VCaP (cell line): ENCODE measurements at regions not wholly inside any gene's neighbourhood (a gene's known extent, or its start where the extent isn't known, plus 50 kb on each side); places are given as distances from the start of the nearest gene placed in this dataset.

Source experiments
- H3K27ac ChIP-seq: fragments of 450-650 bp; 2 replicates; pipeline ENCODE4 v1.5.1; 2017
- TF ChIP-seq, protein P1 (sequence below): fragments of 450-650 bp; conservative IDR thresholded peaks from 2 replicates; pipeline ENCODE4 v1.5.1; 2017; ENCODE audit warnings: mild to moderate bottlenecking, moderate library complexity

- no peak overlapping the region for H3K27ac ChIP-seq
- TF ChIP-seq, protein P1, sequence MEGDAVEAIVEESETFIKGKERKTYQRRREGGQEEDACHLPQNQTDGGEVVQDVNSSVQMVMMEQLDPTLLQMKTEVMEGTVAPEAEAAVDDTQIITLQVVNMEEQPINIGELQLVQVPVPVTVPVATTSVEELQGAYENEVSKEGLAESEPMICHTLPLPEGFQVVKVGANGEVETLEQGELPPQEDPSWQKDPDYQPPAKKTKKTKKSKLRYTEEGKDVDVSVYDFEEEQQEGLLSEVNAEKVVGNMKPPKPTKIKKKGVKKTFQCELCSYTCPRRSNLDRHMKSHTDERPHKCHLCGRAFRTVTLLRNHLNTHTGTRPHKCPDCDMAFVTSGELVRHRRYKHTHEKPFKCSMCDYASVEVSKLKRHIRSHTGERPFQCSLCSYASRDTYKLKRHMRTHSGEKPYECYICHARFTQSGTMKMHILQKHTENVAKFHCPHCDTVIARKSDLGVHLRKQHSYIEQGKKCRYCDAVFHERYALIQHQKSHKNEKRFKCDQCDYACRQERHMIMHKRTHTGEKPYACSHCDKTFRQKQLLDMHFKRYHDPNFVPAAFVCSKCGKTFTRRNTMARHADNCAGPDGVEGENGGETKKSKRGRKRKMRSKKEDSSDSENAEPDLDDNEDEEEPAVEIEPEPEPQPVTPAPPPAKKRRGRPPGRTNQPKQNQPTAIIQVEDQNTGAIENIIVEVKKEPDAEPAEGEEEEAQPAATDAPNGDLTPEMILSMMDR, result no peak
Observed at GRCh38 chr4:104073229-104073628, 353.4 kb upstream of the TACR3 start.

- no peak overlapping the region for H3K27ac ChIP-seq
- TF ChIP-seq, protein P1, result no peak
Observed at GRCh38 chr4:104066533-104066932, 346.7 kb upstream of the TACR3 start.

- no peak overlapping the region for H3K27ac ChIP-seq
- TF ChIP-seq, protein P1, result peak; percentile 85
Observed at GRCh38 chr4:104064646-104065577, 345.1 kb upstream of the TACR3 start.

DNA sequence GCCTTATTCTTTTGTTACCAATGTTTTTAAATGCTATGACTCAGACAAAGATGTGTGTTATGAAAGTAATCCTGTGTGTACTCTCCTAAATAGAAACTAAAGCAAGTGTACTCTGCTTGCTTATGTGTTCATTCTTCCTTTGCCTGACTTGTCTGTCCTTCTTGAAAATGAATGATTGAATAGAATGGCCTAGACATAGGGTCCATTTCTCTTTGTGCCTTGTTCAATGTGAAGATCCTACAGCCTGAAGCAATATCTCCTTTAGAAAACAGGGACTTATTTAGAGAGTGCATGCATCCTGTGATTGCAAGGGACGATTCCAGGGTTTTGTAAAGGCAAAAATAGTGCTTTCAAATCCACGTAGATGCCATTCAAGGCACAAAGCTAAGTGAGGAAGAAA, 343.6 kb upstream of the TACR3 start:
- H3K27ac ChIP-seq, result no peak overlapping the region
- TF ChIP-seq, protein P1, result no peak

- H3K27ac ChIP-seq, result no peak overlapping the region
- TF ChIP-seq, protein P1, result no peak
Observed at GRCh38 chr4:104044369-104044768, 324.6 kb upstream of the TACR3 start.

DNA sequence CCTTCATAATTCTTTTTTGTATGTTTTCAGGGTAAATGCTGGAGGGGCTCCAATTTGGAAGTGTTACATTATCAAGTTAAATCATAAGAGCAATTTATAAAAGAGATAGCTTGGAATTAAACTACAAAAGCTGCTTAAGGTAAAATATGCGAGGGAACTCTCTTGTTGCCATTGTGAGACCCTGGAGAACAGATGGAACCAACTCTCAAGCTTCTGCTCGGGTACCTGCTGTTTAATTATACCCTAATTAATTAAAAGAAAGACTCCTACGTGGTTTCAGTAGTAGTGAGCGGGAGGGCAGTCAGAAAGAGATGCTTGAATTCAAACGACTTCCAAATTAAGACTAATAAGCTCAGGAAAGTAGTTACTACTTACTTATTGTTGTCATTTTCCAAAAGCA, 313.1 kb upstream of the TACR3 start:
- H3K27ac ChIP-seq, result no peak overlapping the region
- TF ChIP-seq, protein P1, result no peak

GRCh38 chr4:104025251-104025650, 305.5 kb upstream of the TACR3 start:
- TF ChIP-seq, protein P1, result no peak
- H3K27ac ChIP-seq, result no peak overlapping the region
